ENCODE measurements at regions not wholly inside any gene's neighbourhood (a gene's known extent, or its start where the extent isn't known, plus 50 kb on each side); places are given as distances from the start of the nearest gene placed in this dataset.

DNA sequence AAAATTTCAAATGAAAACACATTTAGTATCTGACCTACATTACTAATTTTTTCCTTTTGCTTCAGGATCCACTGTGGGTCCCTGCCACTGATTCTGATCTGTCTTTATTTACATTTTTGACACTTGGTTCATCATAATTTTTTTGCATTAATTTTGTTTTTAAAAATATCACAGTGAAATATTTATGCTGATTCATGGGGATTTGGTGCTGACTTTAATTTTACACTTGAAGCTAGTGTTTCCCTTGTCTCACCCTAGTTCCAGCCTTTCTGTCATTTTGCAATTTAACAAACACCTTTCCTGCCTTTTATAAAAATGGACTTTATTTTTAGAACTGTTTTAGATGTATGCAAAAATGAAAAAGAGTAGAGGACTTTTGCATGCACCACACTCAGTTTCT, 111.9 kb upstream of the MARCHF11 start:
- TF ChIP-seq EZH2phosphoT487 (IDR thresholded peaks at IDR 0.05; ENCODE audit: insufficient read depth, low read depth), result no peak
- no peak for TF ChIP-seq EZH2 (IDR thresholded peaks at IDR 0.05; ENCODE audit: insufficient read depth, poor library complexity, severe bottlenecking)
